ENCODE measurements at regions not wholly inside any gene's neighbourhood (a gene's known extent, or its start where the extent isn't known, plus 50 kb on each side); places are given as distances from the start of the nearest gene placed in this dataset.

- TF ChIP-seq FOXM1 (IDR thresholded peaks at IDR 0.05; ENCODE audit: borderline replicate concordance, low read depth) (no peak), TEAD4 (IDR thresholded peaks at IDR 0.05) (no peak), YY1 (IDR thresholded peaks at IDR 0.05; ENCODE audit: low read depth) (no peak), EP300 (IDR thresholded peaks at IDR 0.05; ENCODE audit: borderline replicate concordance) (no peak)
- TF ChIP-seq, protein P1, sequence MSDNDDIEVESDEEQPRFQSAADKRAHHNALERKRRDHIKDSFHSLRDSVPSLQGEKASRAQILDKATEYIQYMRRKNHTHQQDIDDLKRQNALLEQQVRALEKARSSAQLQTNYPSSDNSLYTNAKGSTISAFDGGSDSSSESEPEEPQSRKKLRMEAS (IDR thresholded peaks at IDR 0.05): no peak
Measured at GRCh38 chr11:95486466-95486865, 255.5 kb upstream of the SESN3 start.
